Naive thymus-derived CD4-positive, alpha-beta T cell (primary cell): ENCODE measurements at regions not wholly inside any gene's neighbourhood (a gene's known extent, or its start where the extent isn't known, plus 50 kb on each side); places are given as distances from the start of the nearest gene placed in this dataset.
"Not testable (repeated sequence)": the region's sequence is repeated elsewhere in the genome, so short reads cannot be mapped to it uniquely, and the experiment has no call there.

ENCODE experiments used
- ATAC-seq: fragments of 150-1000 bp; cut with Tn5 transposase; 2 replicates; pipeline ENCODE4 v1.10.0; 2021; ENCODE audit warnings: mild to moderate bottlenecking, moderate library complexity
- CTCF ChIA-PET: fragments of 350-600 bp; sonication (Branson Sonifier 250); formaldehyde crosslinking; loops from one replicate; lab custom pipeline; 2021; ENCODE audit warnings: antibody characterized with exemption; lab: Charles Lee
- POLR2A ChIA-PET: fragments of 350-600 bp; sonication (Branson Sonifier 250); formaldehyde crosslinking; loops from one replicate; lab custom pipeline; 2021; ENCODE audit warnings: antibody characterized with exemption, inconsistent platforms; lab: Charles Lee
- DNase-seq, 9 donors: peaks; one replicate each; pipeline versions ENCODE4 v3.0.0 to v3.0.0-alpha.2; 2020 to 2022; ENCODE audit warnings: mixed read lengths in 1 of 9
- H3K27ac ChIP-seq: one replicate; pipeline ENCODE4 v1.7.0; 2013; ENCODE audit warnings: mild to moderate bottlenecking, low read depth, low read length, moderate library complexity
- H3K27me3 ChIP-seq, 2 donors: one replicate each; pipeline ENCODE4 v1.7.0; 2013; ENCODE audit warnings: low read length in 2 of 2, mild to moderate bottlenecking in 2 of 2, moderate library complexity in 2 of 2; ENCODE audit not compliant: control insufficient read depth in 2 of 2, insufficient read depth in 2 of 2
- H3K36me3 ChIP-seq, 3 experiments: 1 replicate in 2 of 3; 2 replicates in 1 of 3; pipeline ENCODE4 v1.7.0; 2013; ENCODE audit warnings: low read length in 3 of 3, mild to moderate bottlenecking in 3 of 3, moderate library complexity in 1 of 3; ENCODE audit not compliant: insufficient read depth in 3 of 3, control insufficient read depth in 2 of 3
- H3K4me1 ChIP-seq, 2 donors: one replicate each; pipeline ENCODE4 v1.7.0; 2013; ENCODE audit warnings: low read length in 2 of 2, mild to moderate bottlenecking in 2 of 2, moderate library complexity in 1 of 2; ENCODE audit not compliant: control insufficient read depth in 2 of 2, insufficient read depth in 2 of 2
- H3K4me3 ChIP-seq: 2 replicates; pipeline ENCODE4 v1.7.0; 2013; ENCODE audit warnings: mild to moderate bottlenecking, low read length
- H3K9me3 ChIP-seq, 3 experiments: 1 replicate in 2 of 3; 2 replicates in 1 of 3; pipeline ENCODE4 v1.7.0; 2013; ENCODE audit warnings: low read length in 3 of 3; ENCODE audit not compliant: control insufficient read depth in 2 of 3
- H3K27ac Mint-ChIP-seq, 9 donors: one replicate each; pipeline ENCODE4 v1.8.0; 2020 to 2022; ENCODE audit warnings: mixed read lengths in 9 of 9, mild to moderate bottlenecking in 8 of 9, moderate library complexity in 5 of 9, inconsistent platforms in 2 of 9
- H3K27me3 Mint-ChIP-seq, 5 donors: one replicate each; pipeline ENCODE4 v1.8.0; 2021 to 2022; ENCODE audit warnings: mixed read lengths in 5 of 5, mild to moderate bottlenecking in 1 of 5
- H3K36me3 Mint-ChIP-seq, 5 donors: one replicate each; pipeline ENCODE4 v1.8.0; 2020 to 2022; ENCODE audit warnings: mixed read lengths in 5 of 5, mild to moderate bottlenecking in 3 of 5, inconsistent platforms in 1 of 5
- H3K4me1 Mint-ChIP-seq, 7 donors: one replicate each; pipeline ENCODE4 v1.8.0; 2020 to 2022; ENCODE audit warnings: mixed read lengths in 7 of 7, mild to moderate bottlenecking in 3 of 7, inconsistent platforms in 1 of 7
- H3K4me3 Mint-ChIP-seq, 10 donors: one replicate each; pipeline ENCODE4 v1.8.0; 2020 to 2022; ENCODE audit warnings: mild to moderate bottlenecking in 10 of 10, mixed read lengths in 10 of 10, moderate library complexity in 6 of 10, inconsistent platforms in 2 of 10
- H3K9me3 Mint-ChIP-seq, 11 donors: one replicate each; pipeline ENCODE4 v1.8.0; 2020 to 2022; ENCODE audit warnings: mixed read lengths in 11 of 11, mild to moderate bottlenecking in 4 of 11, inconsistent platforms in 1 of 11, moderate library complexity in 1 of 11
- intact Hi-C, 2 donors: fragments of 100-400 bp; cut with micrococcal nuclease; formaldehyde crosslinking; loops; one replicate each; pipeline ENCODE4 v1.15.1; 2023

DNA sequence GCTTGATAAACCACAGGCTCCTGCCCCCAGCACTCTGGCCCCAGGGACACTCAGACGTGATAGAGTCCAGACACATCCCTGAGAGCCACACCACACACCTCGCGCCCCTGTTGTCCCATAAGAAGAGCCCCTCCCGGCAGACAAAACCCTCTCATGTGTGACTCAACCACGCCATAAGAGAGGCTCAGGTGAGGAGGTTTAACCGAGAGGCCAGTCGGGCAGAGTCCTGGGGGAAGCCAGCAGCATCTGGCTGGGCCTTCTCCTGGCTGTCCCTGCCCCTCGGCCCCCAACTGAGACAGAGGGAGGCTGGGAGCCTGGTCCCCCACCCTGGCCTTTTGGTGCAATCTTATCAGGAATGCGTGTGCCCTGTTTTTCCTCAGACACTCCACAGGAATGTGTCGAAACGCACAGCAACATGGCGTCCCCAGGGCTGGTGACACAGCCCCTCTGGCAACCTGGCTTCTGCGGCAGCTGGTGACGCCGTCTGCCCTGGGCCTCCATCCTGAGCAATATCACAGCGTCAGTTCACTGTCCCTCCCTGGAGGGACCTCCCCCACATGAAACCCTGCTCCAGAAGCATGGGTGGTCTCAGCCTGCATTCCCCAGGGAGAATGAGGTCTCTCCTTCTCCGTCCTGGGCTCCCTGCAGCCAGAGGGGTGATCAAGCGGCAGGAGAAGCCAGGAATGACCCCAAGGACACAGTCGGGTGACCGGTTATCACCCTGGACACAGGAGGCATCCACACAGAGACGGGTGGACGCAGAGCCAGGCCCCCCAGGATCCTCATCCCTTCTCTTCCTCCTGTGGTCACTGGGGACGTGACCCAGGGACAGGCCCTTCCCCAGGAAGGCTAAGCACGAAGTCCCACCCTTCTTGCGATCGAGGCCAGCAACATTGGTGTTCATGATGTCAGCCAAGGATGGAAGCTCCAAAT lies 156.6 kb upstream of the AFDN start:
- Mint-ChIP-seq H3K36me3 (peaks cover 0 to 12% (median 0%) of the 10 kb centered on the region in 5 donors), H3K4me1 (peaks cover 0 to 1% (median 0%) of the 10 kb centered on the region in 7 donors), H3K27ac (no peak overlapping the region), H3K9me3 (peaks cover 0 to 16% (median 4%) of the 10 kb centered on the region in 11 donors), H3K27me3 (peaks cover 4 to 18% (median 12%) of the 10 kb centered on the region in 5 donors), H3K4me3 (no peak overlapping the region)
- H3K36me3 ChIP-seq: no peaks in the 10 kb centered on the region
- no peaks in the 10 kb centered on the region for H3K27me3 ChIP-seq
- no peak overlapping the region for H3K27ac ChIP-seq
- CTCF ChIA-PET: no interaction called here
- no peaks in the 10 kb centered on the region for H3K9me3 ChIP-seq
- H3K4me3 ChIP-seq: no peak overlapping the region
- intact Hi-C loops: no loop called here
- POLR2A ChIA-PET: no interaction called here
- no peak for ATAC-seq
- no peaks in the 10 kb centered on the region for H3K4me1 ChIP-seq
- DNase-seq: no peak

DNA sequence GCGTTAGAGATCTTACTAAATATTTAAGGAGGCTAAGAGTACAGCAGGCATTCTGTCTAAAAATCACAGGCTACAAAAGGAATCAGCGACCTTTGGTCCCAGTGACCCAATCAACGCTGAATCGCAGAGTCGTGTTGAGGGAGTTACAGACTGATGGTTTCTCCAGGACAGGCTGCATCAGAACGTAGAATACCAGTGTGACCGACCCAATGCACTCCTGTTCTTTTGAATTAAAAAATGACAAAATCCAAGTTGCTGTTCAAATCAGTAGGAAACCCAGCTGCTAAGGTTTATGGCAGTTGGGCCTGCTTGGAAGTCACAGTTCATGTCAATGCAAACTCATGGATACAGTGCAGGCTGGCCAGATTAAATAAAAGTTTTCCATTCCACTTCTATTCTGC lies 155.8 kb upstream of the AFDN start:
- ChIA-PET CTCF (no interaction called here), POLR2A (no interaction called here)
- no peaks in the 10 kb centered on the region for H3K36me3 ChIP-seq
- Mint-ChIP-seq H3K36me3 (peaks cover 0 to 12% (median 0%) of the 10 kb centered on the region in 5 donors), H3K27me3 (peaks cover 11 to 22% (median 17%) of the 10 kb centered on the region in 5 donors), H3K9me3 (peaks cover 0 to 16% (median 4%) of the 10 kb centered on the region in 11 donors), H3K4me3 (no peak overlapping the region), H3K27ac (no peak overlapping the region), H3K4me1 (peaks cover 0 to 1% (median 0%) of the 10 kb centered on the region in 7 donors)
- DNase-seq: no peak
- no peak overlapping the region for H3K4me3 ChIP-seq
- no peaks in the 10 kb centered on the region for H3K9me3 ChIP-seq
- no peak for ATAC-seq
- intact Hi-C loops: no loop called here
- H3K27me3 ChIP-seq: no peaks in the 10 kb centered on the region
- H3K27ac ChIP-seq: no peak overlapping the region
- H3K4me1 ChIP-seq: no peaks in the 10 kb centered on the region

DNA sequence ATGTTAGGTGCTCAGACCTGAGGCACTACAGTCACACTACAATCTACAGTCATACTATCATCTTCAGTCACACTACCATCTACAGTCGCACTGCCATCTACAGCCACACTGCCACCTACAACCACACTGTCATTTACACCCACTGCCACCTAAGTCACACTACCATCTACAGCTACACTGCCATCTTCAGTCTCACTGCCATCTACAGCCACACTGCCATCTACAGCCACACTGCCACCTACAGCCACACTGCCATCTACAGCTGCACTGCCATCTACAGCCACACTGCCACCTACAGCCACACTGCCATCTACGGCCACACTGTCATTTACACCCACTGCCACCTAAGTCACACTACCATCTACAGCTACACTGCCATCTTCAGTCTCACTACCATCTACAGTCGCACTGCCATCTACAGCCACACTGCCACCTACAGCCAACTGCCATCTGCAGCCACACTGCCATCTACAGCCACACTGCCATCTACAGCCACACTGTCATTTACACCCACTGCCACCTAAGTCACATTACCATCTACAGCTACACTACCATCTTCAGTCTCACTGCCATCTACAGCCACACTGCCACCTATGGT lies 155.2 kb upstream of the AFDN start:
- H3K27me3 ChIP-seq, H3K36me3 ChIP-seq, H3K4me1 Mint-ChIP-seq, H3K4me3 Mint-ChIP-seq, H3K27ac Mint-ChIP-seq, DNase-seq, H3K27ac ChIP-seq, H3K4me3 ChIP-seq, intact Hi-C loops, ATAC-seq, H3K4me1 ChIP-seq, POLR2A ChIA-PET, CTCF ChIA-PET, H3K9me3 ChIP-seq: not testable (repeated sequence)
- Mint-ChIP-seq H3K27me3 (peaks cover 16 to 26% (median 22%) of the 10 kb centered on the region in 5 donors), H3K36me3 (peaks cover 0 to 12% (median 0%) of the 10 kb centered on the region in 5 donors), H3K9me3 (peaks cover 0 to 16% (median 4%) of the 10 kb centered on the region in 11 donors)

DNA sequence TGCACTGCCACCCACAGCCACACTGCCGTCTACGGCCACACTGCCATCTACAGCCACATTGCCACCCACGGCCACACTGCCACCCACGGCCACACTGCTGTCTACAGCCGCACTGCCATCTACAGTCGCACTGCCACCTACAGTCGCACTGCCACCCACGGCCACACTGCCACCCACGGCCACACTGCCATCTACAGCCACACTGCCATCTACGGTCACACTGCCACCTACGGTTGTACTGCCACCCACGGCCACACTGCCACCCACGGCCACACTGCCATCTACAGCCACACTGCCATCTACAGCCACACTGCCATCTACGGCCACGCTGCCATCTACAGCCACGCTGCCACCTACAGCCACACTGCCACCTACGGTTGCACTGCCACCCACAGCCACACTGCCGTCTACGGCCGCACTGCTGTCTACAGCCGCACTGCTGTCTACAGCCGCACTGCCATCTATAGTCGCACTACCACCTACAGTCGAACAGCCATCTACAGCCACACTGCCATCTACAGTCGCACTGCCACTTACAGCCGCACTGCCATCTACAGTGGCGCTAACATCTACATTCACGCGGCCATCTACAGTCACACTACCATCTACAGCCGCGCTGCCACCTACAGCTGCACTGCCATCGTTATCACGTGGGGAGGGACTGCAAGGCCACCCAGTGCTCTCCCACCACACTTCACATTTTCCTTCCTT lies 154.6 kb upstream of the AFDN start:
- peaks cover 22 to 28% (median 24%) of the 10 kb centered on the region in 5 donors for H3K27me3 Mint-ChIP-seq
- peaks cover 0 to 5% of the 10 kb centered on the region in 2 donors for H3K27me3 ChIP-seq
- H3K4me1 ChIP-seq: no peaks in the 10 kb centered on the region
- ChIA-PET POLR2A (no interaction called here), CTCF (no interaction called here)
- no peak overlapping the region for H3K4me3 Mint-ChIP-seq
- peaks cover 0 to 1% (median 0%) of the 10 kb centered on the region in 7 donors for H3K4me1 Mint-ChIP-seq
- no peaks in the 10 kb centered on the region for H3K9me3 ChIP-seq
- no peak overlapping the region for H3K27ac Mint-ChIP-seq
- peaks cover 0 to 16% (median 4%) of the 10 kb centered on the region in 11 donors for H3K9me3 Mint-ChIP-seq
- H3K36me3 Mint-ChIP-seq: peaks cover 0 to 12% (median 0%) of the 10 kb centered on the region in 5 donors
- ATAC-seq (no peak), DNase-seq (no peak)
- intact Hi-C loops: no loop called here
- no peaks in the 10 kb centered on the region for H3K36me3 ChIP-seq
- no peak overlapping the region for H3K27ac ChIP-seq
- H3K4me3 ChIP-seq: no peak overlapping the region

DNA sequence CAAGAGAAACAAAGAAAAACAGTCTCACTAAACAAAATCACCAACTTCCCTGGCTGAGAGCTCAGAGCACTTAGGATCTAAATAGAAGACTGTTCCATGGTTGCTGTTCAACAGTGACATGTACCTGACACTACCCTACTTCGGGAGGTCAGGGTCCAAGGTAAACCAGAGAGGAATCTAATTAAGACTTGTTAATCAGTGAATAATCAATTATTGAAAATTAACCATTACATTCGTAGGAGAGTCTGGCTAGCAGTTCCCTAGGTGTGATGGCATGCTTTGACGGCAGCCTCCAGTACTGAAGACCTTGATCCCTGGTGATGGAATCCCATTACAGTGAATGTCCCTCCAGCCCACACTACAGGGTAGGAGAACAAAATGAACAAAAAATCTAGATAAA lies 154.0 kb upstream of the AFDN start:
- H3K4me1 Mint-ChIP-seq: peaks cover 0 to 1% (median 0%) of the 10 kb centered on the region in 7 donors
- ChIA-PET CTCF (no interaction called here), POLR2A (no interaction called here)
- no peak overlapping the region for H3K4me3 Mint-ChIP-seq
- no peak overlapping the region for H3K27ac ChIP-seq
- no peak overlapping the region for H3K27ac Mint-ChIP-seq
- peaks cover 0 to 12% (median 0%) of the 10 kb centered on the region in 5 donors for H3K36me3 Mint-ChIP-seq
- ATAC-seq (no peak), DNase-seq (no peak)
- H3K27me3 Mint-ChIP-seq: peaks cover 27 to 34% (median 29%) of the 10 kb centered on the region in 5 donors
- peaks cover 0 to 16% (median 4%) of the 10 kb centered on the region in 11 donors for H3K9me3 Mint-ChIP-seq
- no peak overlapping the region for H3K4me3 ChIP-seq
- peaks cover 0 to 5% of the 10 kb centered on the region in 2 donors for H3K27me3 ChIP-seq
- intact Hi-C loops: no loop called here
- H3K4me1 ChIP-seq: no peaks in the 10 kb centered on the region
- H3K36me3 ChIP-seq: no peaks in the 10 kb centered on the region
- H3K9me3 ChIP-seq: no peaks in the 10 kb centered on the region

DNA sequence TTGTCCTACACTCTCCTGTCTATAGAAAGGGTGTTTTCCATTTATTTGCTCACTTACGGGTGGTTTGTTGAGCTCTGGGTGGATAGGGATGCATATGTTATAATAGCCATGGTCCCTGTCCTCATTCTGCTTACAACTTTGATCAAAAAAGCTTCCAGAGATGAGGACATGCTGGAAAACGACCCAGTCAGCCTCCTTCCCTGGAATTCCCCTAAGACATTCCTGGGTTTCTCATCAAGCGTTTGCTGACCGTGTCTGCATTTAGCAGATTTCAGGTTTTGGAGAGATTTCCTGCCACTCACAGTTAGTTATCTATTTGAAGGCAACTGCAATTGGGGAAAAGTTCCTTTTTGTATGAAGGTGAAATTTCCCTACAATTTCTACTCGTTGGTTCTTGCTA lies 152.8 kb upstream of the AFDN start:
- Mint-ChIP-seq H3K4me1 (peaks cover 0 to 4% (median 0%) of the 10 kb centered on the region in 7 donors), H3K27me3 (peaks cover 28 to 45% (median 40%) of the 10 kb centered on the region in 5 donors), H3K27ac (no peak overlapping the region), H3K4me3 (no peak overlapping the region), H3K9me3 (peaks cover 0 to 16% (median 4%) of the 10 kb centered on the region in 11 donors), H3K36me3 (peaks cover 0 to 12% (median 0%) of the 10 kb centered on the region in 5 donors)
- Histone ChIP-seq H3K27ac (no peak overlapping the region), H3K4me3 (no peak overlapping the region), H3K27me3 (peaks cover 0 to 5% of the 10 kb centered on the region in 2 donors), H3K36me3 (no peaks in the 10 kb centered on the region), H3K4me1 (no peaks in the 10 kb centered on the region), H3K9me3 (no peaks in the 10 kb centered on the region)
- intact Hi-C loops: no loop called here
- CTCF ChIA-PET: no interaction called here
- POLR2A ChIA-PET: no interaction called here
- ATAC-seq (no peak), DNase-seq (no peak)
